ENCODE measurements at regions not wholly inside any gene's neighbourhood (a gene's known extent, or its start where the extent isn't known, plus 50 kb on each side); places are given as distances from the start of the nearest gene placed in this dataset.

- H2BK120ac ChIP-seq (ENCODE audit: low read depth, low read length, poor library complexity, severe bottlenecking), result no peak overlapping the region
- Mint-ChIP-seq H3K4me1 (peaks cover 12 to 13% of the 10 kb centered on the region in 2 experiments), H3K9me3 (peaks cover 2 to 7% of the 10 kb centered on the region in 2 experiments), H3K27me3 (ENCODE audit: low read depth) (no peaks in the 10 kb centered on the region), H3K4me3 (no peak overlapping the region), H3K27ac (no peak overlapping the region), H3K36me3 (ENCODE audit: insufficient read depth in 1 of 3, low read depth in 3 of 3) (peaks cover 0 to 1% (median 0%) of the 10 kb centered on the region in 3 experiments; a peak in 2 of 7 replicates)
- H3K56ac ChIP-seq (ENCODE audit: insufficient read length, low read depth, low read length), result no peak overlapping the region
- no peak overlapping the region for H4K8ac ChIP-seq (replicated peaks; ENCODE audit: insufficient read length, low read depth, low read length)
- no peak overlapping the region for H3K4me2 ChIP-seq (ENCODE audit: insufficient read depth, insufficient read length, low read length)
- H3K79me2 ChIP-seq (ENCODE audit: insufficient read depth, low read length), result no peaks in the 10 kb centered on the region
- no peak overlapping the region for H2BK5ac ChIP-seq (ENCODE audit: insufficient read length, low read length)
- H2AK5ac ChIP-seq (ENCODE audit: insufficient read length, low read length), result no peak overlapping the region
- H3K27me3 ChIP-seq (ENCODE audit: insufficient read depth, low read length), result no peaks in the 10 kb centered on the region
- H3K14ac ChIP-seq (ENCODE audit: insufficient read depth, low read length), result no peak overlapping the region
- H3K4me1 ChIP-seq (ENCODE audit: insufficient read depth, low read length), result no peaks in the 10 kb centered on the region
- no peak overlapping the region for H3K27ac ChIP-seq (ENCODE audit: insufficient read length, low read depth, low read length)
- no peak overlapping the region for H2BK15ac ChIP-seq (ENCODE audit: low read depth, low read length)
- no peak for DNase-seq
- no peak overlapping the region for H2BK12ac ChIP-seq (ENCODE audit: insufficient read length, low read depth, low read length)
- H3K79me1 ChIP-seq (ENCODE audit: insufficient read depth, low read depth, low read length, poor library complexity, severe bottlenecking), result no peaks in the 10 kb centered on the region
- H2BK20ac ChIP-seq (ENCODE audit: low read depth, low read length, poor library complexity, severe bottlenecking), result no peak overlapping the region
- no peak overlapping the region for H4K91ac ChIP-seq (ENCODE audit: insufficient read length, low read depth, low read length)
- no peak overlapping the region for H3K23ac ChIP-seq (ENCODE audit: insufficient read length, low read depth, low read length)
- H3T11ph ChIP-seq (ENCODE audit: low read length), result no peak overlapping the region
- H4K5ac ChIP-seq (ENCODE audit: insufficient read length, low read depth, low read length), result no peak overlapping the region
- TF ChIP-seq, protein P1, sequence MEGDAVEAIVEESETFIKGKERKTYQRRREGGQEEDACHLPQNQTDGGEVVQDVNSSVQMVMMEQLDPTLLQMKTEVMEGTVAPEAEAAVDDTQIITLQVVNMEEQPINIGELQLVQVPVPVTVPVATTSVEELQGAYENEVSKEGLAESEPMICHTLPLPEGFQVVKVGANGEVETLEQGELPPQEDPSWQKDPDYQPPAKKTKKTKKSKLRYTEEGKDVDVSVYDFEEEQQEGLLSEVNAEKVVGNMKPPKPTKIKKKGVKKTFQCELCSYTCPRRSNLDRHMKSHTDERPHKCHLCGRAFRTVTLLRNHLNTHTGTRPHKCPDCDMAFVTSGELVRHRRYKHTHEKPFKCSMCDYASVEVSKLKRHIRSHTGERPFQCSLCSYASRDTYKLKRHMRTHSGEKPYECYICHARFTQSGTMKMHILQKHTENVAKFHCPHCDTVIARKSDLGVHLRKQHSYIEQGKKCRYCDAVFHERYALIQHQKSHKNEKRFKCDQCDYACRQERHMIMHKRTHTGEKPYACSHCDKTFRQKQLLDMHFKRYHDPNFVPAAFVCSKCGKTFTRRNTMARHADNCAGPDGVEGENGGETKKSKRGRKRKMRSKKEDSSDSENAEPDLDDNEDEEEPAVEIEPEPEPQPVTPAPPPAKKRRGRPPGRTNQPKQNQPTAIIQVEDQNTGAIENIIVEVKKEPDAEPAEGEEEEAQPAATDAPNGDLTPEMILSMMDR (conservative IDR thresholded peaks at IDR 0.05), result no peak
- H3K23me2 ChIP-seq (ENCODE audit: insufficient read length, low read depth, low read length, poor library complexity, severe bottlenecking), result no peaks in the 10 kb centered on the region
- H3K4ac ChIP-seq (ENCODE audit: low read depth, low read length), result no peak overlapping the region
- no peak overlapping the region for H2AFZ ChIP-seq (ENCODE audit: low read length)
- no peak overlapping the region for H3K9ac ChIP-seq (ENCODE audit: extremely low read depth, insufficient read length, low read length)
- H4K20me1 ChIP-seq (ENCODE audit: control insufficient read depth, insufficient read depth, insufficient read length), result no peaks in the 10 kb centered on the region
- no peaks in the 10 kb centered on the region for H3K9me3 ChIP-seq (ENCODE audit: control insufficient read depth, low read depth, low read length)
- H3K18ac ChIP-seq (ENCODE audit: insufficient read length, low read depth, low read length), result no peak overlapping the region
Observed at GRCh38 chr21:35764586-35764985, 295.7 kb downstream of the SETD4 start.

Data from H9 (cell line).